ENCODE measurements at regions not wholly inside any gene's neighbourhood (a gene's known extent, or its start where the extent isn't known, plus 50 kb on each side); places are given as distances from the start of the nearest gene placed in this dataset.
"Not testable (repeated sequence)": the region's sequence is repeated elsewhere in the genome, so short reads cannot be mapped to it uniquely, and the experiment has no call there.

- H3K4me3 Mint-ChIP-seq = no peak overlapping the region
Measured at GRCh38 chr20:48360342-48360975, 467.3 kb downstream of the PREX1 start.

GRCh38 chr20:48359692-48360341 is 468.0 kb downstream of the PREX1 start:
- intact Hi-C loops (cut with micrococcal nuclease) = no loop called here
- H3K4me1 Mint-ChIP-seq (ENCODE audit: low read depth) = no peaks in the 10 kb centered on the region
- no peak for DNase-seq (ENCODE audit: low spot score)
- H3K36me3 Mint-ChIP-seq (ENCODE audit: low read depth) = no peaks in the 10 kb centered on the region
- peaks cover 8% of the 10 kb centered on the region for H3K27me3 Mint-ChIP-seq (ENCODE audit: insufficient read depth)
- no peak overlapping the region for H3K27ac Mint-ChIP-seq
- H3K9me3 Mint-ChIP-seq = no peaks in the 10 kb centered on the region
- H3K4me3 Mint-ChIP-seq = no peak overlapping the region

More at GRCh38 chr20:48360342-48360975, 467.3 kb downstream of the PREX1 start:
- H3K27ac Mint-ChIP-seq = no peak overlapping the region
- H3K4me1 Mint-ChIP-seq (ENCODE audit: low read depth) = no peaks in the 10 kb centered on the region
- no peak for DNase-seq (ENCODE audit: low spot score)
- peaks cover 8% of the 10 kb centered on the region for H3K27me3 Mint-ChIP-seq (ENCODE audit: insufficient read depth)
- intact Hi-C loops (cut with micrococcal nuclease) = no loop called here
- H3K9me3 Mint-ChIP-seq = no peaks in the 10 kb centered on the region
- H3K36me3 Mint-ChIP-seq (ENCODE audit: low read depth) = no peaks in the 10 kb centered on the region

GRCh38 chr20:48359055-48359390 is 468.8 kb downstream of the PREX1 start:
- intact Hi-C loops (cut with micrococcal nuclease); H3K27me3 Mint-ChIP-seq (ENCODE audit: insufficient read depth); H3K27ac Mint-ChIP-seq; H3K36me3 Mint-ChIP-seq (ENCODE audit: low read depth); H3K4me1 Mint-ChIP-seq (ENCODE audit: low read depth); DNase-seq (ENCODE audit: low spot score); H3K4me3 Mint-ChIP-seq; H3K9me3 Mint-ChIP-seq: not testable (repeated sequence)

- no peak overlapping the region for H3K27ac Mint-ChIP-seq
- intact Hi-C loops (cut with micrococcal nuclease) = no loop called here
- H3K36me3 Mint-ChIP-seq (ENCODE audit: low read depth) = no peaks in the 10 kb centered on the region
- peaks cover 8% of the 10 kb centered on the region for H3K27me3 Mint-ChIP-seq (ENCODE audit: insufficient read depth)
- H3K9me3 Mint-ChIP-seq = no peaks in the 10 kb centered on the region
- no peak overlapping the region for H3K4me3 Mint-ChIP-seq
- no peak for DNase-seq (ENCODE audit: low spot score)
- H3K4me1 Mint-ChIP-seq (ENCODE audit: low read depth) = no peaks in the 10 kb centered on the region
Measured at GRCh38 chr20:48358176-48359054, 469.4 kb downstream of the PREX1 start.

GRCh38 chr20:48357714-48358113 is 470.1 kb downstream of the PREX1 start:
- no peaks in the 10 kb centered on the region for H3K4me1 Mint-ChIP-seq (ENCODE audit: low read depth)
- H3K36me3 Mint-ChIP-seq (ENCODE audit: low read depth) = no peaks in the 10 kb centered on the region
- H3K27me3 Mint-ChIP-seq (ENCODE audit: insufficient read depth) = peaks cover 7% of the 10 kb centered on the region
- H3K4me3 Mint-ChIP-seq = no peak overlapping the region
- no peaks in the 10 kb centered on the region for H3K9me3 Mint-ChIP-seq
- DNase-seq (ENCODE audit: low spot score) = no peak
- H3K27ac Mint-ChIP-seq = no peak overlapping the region
- intact Hi-C loops (cut with micrococcal nuclease) = no loop called here

GRCh38 chr20:48354903-48355302 is 472.9 kb downstream of the PREX1 start:
- Mint-ChIP-seq H3K9me3 (no peaks in the 10 kb centered on the region), H3K36me3 (ENCODE audit: low read depth) (no peaks in the 10 kb centered on the region)

GRCh38 chr20:48354320-48354876 is 473.4 kb downstream of the PREX1 start:
- no peaks in the 10 kb centered on the region for H3K36me3 Mint-ChIP-seq (ENCODE audit: low read depth)
- DNase-seq (ENCODE audit: low spot score) = no peak
- no peaks in the 10 kb centered on the region for H3K4me1 Mint-ChIP-seq (ENCODE audit: low read depth)
- intact Hi-C loops (cut with micrococcal nuclease) = no loop called here
- peaks cover 2% of the 10 kb centered on the region for H3K27me3 Mint-ChIP-seq (ENCODE audit: insufficient read depth)
- H3K4me3 Mint-ChIP-seq = no peak overlapping the region
- no peaks in the 10 kb centered on the region for H3K9me3 Mint-ChIP-seq
- no peak overlapping the region for H3K27ac Mint-ChIP-seq

More at GRCh38 chr20:48354903-48355302, 472.9 kb downstream of the PREX1 start:
- no peak overlapping the region for H3K27ac Mint-ChIP-seq
- H3K4me1 Mint-ChIP-seq (ENCODE audit: low read depth) = no peaks in the 10 kb centered on the region
- no peak overlapping the region for H3K4me3 Mint-ChIP-seq
- intact Hi-C loops (cut with micrococcal nuclease) = no loop called here
- H3K27me3 Mint-ChIP-seq (ENCODE audit: insufficient read depth) = peaks cover 3% of the 10 kb centered on the region
- no peak for DNase-seq (ENCODE audit: low spot score)

- H3K4me1 Mint-ChIP-seq (ENCODE audit: low read depth) = no peaks in the 10 kb centered on the region
- intact Hi-C loops (cut with micrococcal nuclease) = no loop called here
- no peaks in the 10 kb centered on the region for H3K36me3 Mint-ChIP-seq (ENCODE audit: low read depth)
- H3K4me3 Mint-ChIP-seq = no peak overlapping the region
- H3K27ac Mint-ChIP-seq = no peak overlapping the region
- DNase-seq (ENCODE audit: low spot score) = no peak
- no peaks in the 10 kb centered on the region for H3K9me3 Mint-ChIP-seq
- no peaks in the 10 kb centered on the region for H3K27me3 Mint-ChIP-seq (ENCODE audit: insufficient read depth)
Measured at GRCh38 chr20:48352628-48353027, 475.2 kb downstream of the PREX1 start.

GRCh38 chr20:48352042-48352441 is 475.8 kb downstream of the PREX1 start:
- intact Hi-C loops (cut with micrococcal nuclease) = no loop called here
- DNase-seq (ENCODE audit: low spot score) = no peak
- no peak overlapping the region for H3K27ac Mint-ChIP-seq
- no peaks in the 10 kb centered on the region for H3K9me3 Mint-ChIP-seq
- no peaks in the 10 kb centered on the region for H3K27me3 Mint-ChIP-seq (ENCODE audit: insufficient read depth)
- H3K4me1 Mint-ChIP-seq (ENCODE audit: low read depth) = no peaks in the 10 kb centered on the region
- H3K4me3 Mint-ChIP-seq = no peak overlapping the region
- H3K36me3 Mint-ChIP-seq (ENCODE audit: low read depth) = no peaks in the 10 kb centered on the region

- intact Hi-C loops (cut with micrococcal nuclease) = no loop called here
- no peak overlapping the region for H3K4me3 Mint-ChIP-seq
- no peaks in the 10 kb centered on the region for H3K9me3 Mint-ChIP-seq
- no peak for DNase-seq (ENCODE audit: low spot score)
- no peaks in the 10 kb centered on the region for H3K36me3 Mint-ChIP-seq (ENCODE audit: low read depth)
- H3K4me1 Mint-ChIP-seq (ENCODE audit: low read depth) = no peaks in the 10 kb centered on the region
- H3K27me3 Mint-ChIP-seq (ENCODE audit: insufficient read depth) = no peaks in the 10 kb centered on the region
- no peak overlapping the region for H3K27ac Mint-ChIP-seq
Measured at GRCh38 chr20:48350313-48350988, 477.3 kb downstream of the PREX1 start.

- Mint-ChIP-seq H3K4me3 (no peak overlapping the region), H3K9me3 (no peaks in the 10 kb centered on the region)
- intact Hi-C loops (cut with micrococcal nuclease) = no loop called here
Measured at GRCh38 chr20:48349656-48350055, 478.1 kb downstream of the PREX1 start.

GRCh38 chr20:48348022-48348421 is 479.8 kb downstream of the PREX1 start:
- no peaks in the 10 kb centered on the region for H3K9me3 Mint-ChIP-seq
- H3K27ac Mint-ChIP-seq = no peak overlapping the region
- H3K4me3 Mint-ChIP-seq = no peak overlapping the region
- H3K4me1 Mint-ChIP-seq (ENCODE audit: low read depth) = no peaks in the 10 kb centered on the region
- peaks cover 3% of the 10 kb centered on the region for H3K27me3 Mint-ChIP-seq (ENCODE audit: insufficient read depth)
- H3K36me3 Mint-ChIP-seq (ENCODE audit: low read depth) = no peaks in the 10 kb centered on the region
- intact Hi-C loops (cut with micrococcal nuclease) = no loop called here
- DNase-seq (ENCODE audit: low spot score) = no peak

More at GRCh38 chr20:48349656-48350055, 478.1 kb downstream of the PREX1 start:
- no peaks in the 10 kb centered on the region for H3K27me3 Mint-ChIP-seq (ENCODE audit: insufficient read depth)
- H3K4me1 Mint-ChIP-seq (ENCODE audit: low read depth) = no peaks in the 10 kb centered on the region
- no peak for DNase-seq (ENCODE audit: low spot score)
- no peaks in the 10 kb centered on the region for H3K36me3 Mint-ChIP-seq (ENCODE audit: low read depth)
- H3K27ac Mint-ChIP-seq = no peak overlapping the region
